ENCODE measurements at regions not wholly inside any gene's neighbourhood (a gene's known extent, or its start where the extent isn't known, plus 50 kb on each side); places are given as distances from the start of the nearest gene placed in this dataset.

GRCh38 chr1:101706366-101706765 is 290.4 kb downstream of the OLFM3 start:
- no peaks in the 10 kb centered on the region for H3K4me1 ChIP-seq
- no peak for DNase-seq
- H3K9me3 ChIP-seq: no peaks in the 10 kb centered on the region
- no peak overlapping the region for H3K27ac ChIP-seq
- TF ChIP-seq EP300 (IDR thresholded peaks at IDR 0.05) (no peak), POLR2AphosphoS5 (IDR thresholded peaks at IDR 0.05) (no peak), POLR2A (IDR thresholded peaks at IDR 0.05) (no peak), CTCF (IDR thresholded peaks at IDR 0.05) (no peak)
- intact Hi-C loops (cut with DNase I; ENCODE audit: low total_unique reads): no loop called here
- H3K4me3 ChIP-seq: no peak overlapping the region
- no peaks in the 10 kb centered on the region for H3K36me3 ChIP-seq
- no peaks in the 10 kb centered on the region for H3K27me3 ChIP-seq

DNA sequence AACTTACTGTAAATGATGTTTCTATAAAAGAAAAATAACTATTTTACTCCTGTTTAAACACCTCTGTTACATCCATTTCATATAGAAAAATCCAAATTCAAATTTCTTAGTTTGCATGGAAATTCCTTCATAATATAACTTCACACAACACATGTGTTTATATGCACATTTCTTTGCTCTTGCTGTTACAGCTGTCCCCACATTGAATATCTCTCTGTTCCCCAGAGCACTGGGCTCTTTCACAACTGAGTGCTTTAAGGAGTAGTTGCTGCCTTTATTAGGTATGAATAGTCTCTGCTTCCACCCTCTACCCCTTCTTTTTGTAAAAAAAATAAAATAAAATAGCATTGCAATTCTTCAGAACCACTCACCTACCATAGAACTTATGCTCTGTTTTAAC is 287.0 kb downstream of the OLFM3 start:
- no peak for DNase-seq
- H3K4me3 ChIP-seq: no peak overlapping the region
- H3K27ac ChIP-seq: no peak overlapping the region
- H3K36me3 ChIP-seq: no peaks in the 10 kb centered on the region
- TF ChIP-seq EP300 (IDR thresholded peaks at IDR 0.05) (no peak), POLR2A (IDR thresholded peaks at IDR 0.05) (no peak), POLR2AphosphoS5 (IDR thresholded peaks at IDR 0.05) (no peak), CTCF (IDR thresholded peaks at IDR 0.05) (no peak)
- H3K4me1 ChIP-seq: no peaks in the 10 kb centered on the region
- H3K9me3 ChIP-seq: no peaks in the 10 kb centered on the region
- intact Hi-C loops (cut with DNase I; ENCODE audit: low total_unique reads): no loop called here
- no peaks in the 10 kb centered on the region for H3K27me3 ChIP-seq

GRCh38 chr1:101713760-101714159 is 283.0 kb downstream of the OLFM3 start:
- no peak for TF ChIP-seq CTCF (IDR thresholded peaks at IDR 0.05)
- TF ChIP-seq EP300 (IDR thresholded peaks at IDR 0.05): no peak
- no peak for TF ChIP-seq POLR2AphosphoS5 (IDR thresholded peaks at IDR 0.05)
- no peak for TF ChIP-seq POLR2A (IDR thresholded peaks at IDR 0.05)
- H3K27ac ChIP-seq: no peak overlapping the region
- no peaks in the 10 kb centered on the region for H3K27me3 ChIP-seq
- no peak overlapping the region for H3K4me3 ChIP-seq
- intact Hi-C loops (cut with DNase I; ENCODE audit: low total_unique reads): no loop called here
- no peaks in the 10 kb centered on the region for H3K4me1 ChIP-seq
- 52 to 75% (median 62%) methylated on average over 1 of the region's 1 CpG for whole genome bisulfite sequencing, 5 donors
- no peaks in the 10 kb centered on the region for H3K36me3 ChIP-seq
- no peaks in the 10 kb centered on the region for H3K9me3 ChIP-seq
- DNase-seq: no peak

DNA sequence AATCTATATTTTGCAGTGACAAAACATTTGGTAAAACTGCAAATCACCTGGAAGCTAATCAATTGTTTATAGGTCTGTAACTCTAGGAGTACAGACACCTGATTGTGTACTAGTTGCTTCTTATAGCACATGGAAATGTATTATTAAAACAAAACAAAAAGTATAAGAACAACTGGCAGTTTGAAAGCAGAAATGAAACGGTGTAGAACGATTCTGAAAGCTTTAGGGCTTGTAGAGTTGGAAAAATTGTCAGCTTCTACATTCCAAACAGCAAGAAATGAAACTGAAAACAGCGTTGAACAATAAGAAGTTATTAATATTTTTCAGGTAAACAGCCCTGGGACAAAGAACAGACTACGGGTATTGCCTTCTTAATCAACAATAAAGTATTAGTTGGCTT is 273.3 kb downstream of the OLFM3 start:
- H3K4me3 ChIP-seq: no peak overlapping the region
- H3K36me3 ChIP-seq: no peaks in the 10 kb centered on the region
- DNase-seq: no peak
- no peaks in the 10 kb centered on the region for H3K27me3 ChIP-seq
- no peaks in the 10 kb centered on the region for H3K4me1 ChIP-seq
- 66 to 75% (median 67%) methylated on average over 4 of the region's 4 CpGs for WGBS, 5 donors
- intact Hi-C loops (cut with DNase I; ENCODE audit: low total_unique reads): no loop called here
- TF ChIP-seq CTCF (IDR thresholded peaks at IDR 0.05) (no peak), POLR2AphosphoS5 (IDR thresholded peaks at IDR 0.05) (no peak), POLR2A (IDR thresholded peaks at IDR 0.05) (no peak), EP300 (IDR thresholded peaks at IDR 0.05) (no peak)
- H3K27ac ChIP-seq: no peak overlapping the region
- H3K9me3 ChIP-seq: no peaks in the 10 kb centered on the region

- Histone ChIP-seq H3K27me3 (no peaks in the 10 kb centered on the region), H3K4me3 (no peak overlapping the region), H3K36me3 (no peaks in the 10 kb centered on the region), H3K27ac (no peak overlapping the region), H3K4me1 (no peaks in the 10 kb centered on the region), H3K9me3 (no peaks in the 10 kb centered on the region)
- intact Hi-C loops (cut with DNase I; ENCODE audit: low total_unique reads): no loop called here
- TF ChIP-seq POLR2A (IDR thresholded peaks at IDR 0.05): no peak
- no peak for TF ChIP-seq POLR2AphosphoS5 (IDR thresholded peaks at IDR 0.05)
- TF ChIP-seq EP300 (IDR thresholded peaks at IDR 0.05): no peak
- no peak for TF ChIP-seq CTCF (IDR thresholded peaks at IDR 0.05)
- DNase-seq: no peak
- WGBS, 5 donors: 72 to 82% (median 76%) methylated on average over 5 of the region's 5 CpGs
Observed at GRCh38 chr1:101728029-101728428, 268.7 kb downstream of the OLFM3 start.
